OCI-LY1 (cell line): ENCODE measurements at regions not wholly inside any gene's neighbourhood (a gene's known extent, or its start where the extent isn't known, plus 50 kb on each side); places are given as distances from the start of the nearest gene placed in this dataset.

Experiments
- H2AFZ ChIP-seq: fragments of 200-600 bp; sonication (generic), shearing (Covaris generic); 2 replicates; pipeline ENCODE4 v1.6.0; 2014; ENCODE audit warnings: antibody characterized with exemption, mild to moderate bottlenecking, low read length
- H3F3A ChIP-seq: fragments of 200-600 bp; sonication (generic), shearing (Covaris generic); 2 replicates; pipeline ENCODE4 v1.6.0; 2014; ENCODE audit warnings: mild to moderate bottlenecking, antibody characterized with exemption, low read length, moderate library complexity; ENCODE audit not compliant: insufficient read depth
- H3K27ac ChIP-seq: fragments of 200-600 bp; sonication (generic); 2 replicates; pipeline ENCODE4 v1.5.1; 2014; ENCODE audit warnings: low read length, mixed run types, mild to moderate bottlenecking, low read depth; ENCODE audit not compliant: poor library complexity, severe bottlenecking
- H3K27me3 ChIP-seq: fragments of 200-600 bp; sonication (generic); 2 replicates; pipeline ENCODE4 v1.6.0; 2014; ENCODE audit warnings: antibody characterized with exemption, mild to moderate bottlenecking, low read length, moderate library complexity; ENCODE audit not compliant: insufficient read depth
- H3K36me3 ChIP-seq: fragments of 200-600 bp; sonication (generic); 2 replicates; pipeline ENCODE4 v1.6.1; 2014; ENCODE audit warnings: mild to moderate bottlenecking, antibody characterized with exemption, low read length, moderate library complexity, mixed read lengths; ENCODE audit not compliant: insufficient read depth
- H3K4me1 ChIP-seq: fragments of 200-600 bp; sonication (generic); 2 replicates; pipeline ENCODE4 v1.5.1; 2014; ENCODE audit warnings: mild to moderate bottlenecking, low read length, moderate library complexity; ENCODE audit not compliant: insufficient read depth, severe bottlenecking
- H3K4me2 ChIP-seq: fragments of 200-600 bp; sonication (generic), shearing (Covaris generic); 2 replicates; pipeline ENCODE4 v1.6.1; 2014; ENCODE audit warnings: low read length
- H3K4me3 ChIP-seq: fragments of 200-600 bp; sonication (generic); 2 replicates; pipeline ENCODE4 v1.5.1; 2014; ENCODE audit warnings: low read length, low read depth, mild to moderate bottlenecking, mixed read lengths; ENCODE audit not compliant: poor library complexity, severe bottlenecking
- H3K79me2 ChIP-seq: fragments of 200-600 bp; shearing (Covaris generic); 2 replicates; pipeline ENCODE4 v1.6.1; 2016; ENCODE audit warnings: mixed run types, low read length, mixed read lengths; ENCODE audit not compliant: insufficient read depth
- H3K9ac ChIP-seq: fragments of 200-600 bp; sonication (generic), shearing (Covaris generic); 2 replicates; pipeline ENCODE4 v1.6.1; 2014; ENCODE audit warnings: mild to moderate bottlenecking, low read length, mixed read lengths
- H3K9me2 ChIP-seq: fragments of 200-600 bp; sonication (generic), shearing (Covaris generic); 2 replicates; pipeline ENCODE4 v1.6.1; 2014; ENCODE audit warnings: low read depth, mild to moderate bottlenecking, low read length, mixed read lengths
- H3K9me3 ChIP-seq: fragments of 200-600 bp; shearing (Covaris generic); 2 replicates; pipeline ENCODE4 v1.6.1; 2014; ENCODE audit warnings: low read length, mixed read lengths
- H4K20me1 ChIP-seq: fragments of 200-600 bp; sonication (generic), shearing (Covaris generic); 2 replicates; pipeline ENCODE4 v1.6.0; 2016; ENCODE audit warnings: mild to moderate bottlenecking, low read length; ENCODE audit not compliant: insufficient read depth
- CTCF ChIP-seq: fragments of 200-600 bp; sonication (generic), shearing (Covaris generic); IDR thresholded peaks from 2 replicates; pipeline ENCODE4 v1.5.1; 2017; ENCODE audit warnings: mild to moderate bottlenecking, antibody characterized with exemption, low read length, moderate library complexity, mixed read lengths
- EZH2 ChIP-seq: fragments of 200-600 bp; sonication (generic), shearing (Covaris generic); IDR thresholded peaks from 2 replicates; pipeline ENCODE4 v1.8.0; 2017; ENCODE audit warnings: borderline replicate concordance, mixed run types, mild to moderate bottlenecking, antibody characterized with exemption, low read length, moderate library complexity, mixed read lengths

DNA sequence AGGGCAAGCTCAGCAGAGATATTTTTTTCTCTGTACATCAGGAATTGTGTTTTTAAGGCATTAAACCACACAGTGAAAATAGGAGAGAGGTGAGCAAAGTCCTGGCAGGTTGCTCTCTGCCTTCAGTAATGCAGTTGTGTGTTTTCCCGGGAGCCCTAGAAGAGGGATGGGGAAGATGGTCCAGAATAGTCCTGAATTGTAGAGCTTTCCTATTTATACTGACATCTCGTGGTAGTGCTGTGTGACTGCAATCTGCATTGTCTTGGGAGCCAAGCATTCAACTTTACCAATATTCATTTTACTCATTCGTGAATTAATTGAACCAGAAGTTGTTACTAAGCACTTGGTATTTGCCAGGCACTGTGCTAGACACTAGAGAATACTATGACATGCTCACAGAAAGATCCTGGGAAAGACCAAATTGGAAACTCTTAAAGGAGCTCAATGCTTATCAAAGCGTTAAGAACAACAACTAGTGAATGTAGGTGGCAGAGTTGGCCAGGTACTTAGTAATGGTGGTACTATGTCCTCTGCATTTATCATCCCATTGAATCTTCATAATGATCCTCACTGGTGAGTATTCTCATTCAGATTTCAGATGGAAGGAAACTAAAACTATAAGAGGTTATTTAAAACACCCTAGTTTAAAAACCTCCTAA is 214.6 kb downstream of the TRIB2 start:
- Histone ChIP-seq H3K27me3 (no peaks in the 10 kb centered on the region), H2AFZ (no peak overlapping the region), H3K36me3 (no peaks in the 10 kb centered on the region), H3F3A (no peaks in the 10 kb centered on the region), H3K9ac (no peak overlapping the region), H3K4me1 (no peaks in the 10 kb centered on the region), H3K79me2 (no peaks in the 10 kb centered on the region), H3K4me2 (no peak overlapping the region), H4K20me1 (no peaks in the 10 kb centered on the region), H3K9me3 (no peaks in the 10 kb centered on the region), H3K9me2 (no peaks in the 10 kb centered on the region), H3K4me3 (no peak overlapping the region), H3K27ac (no peak overlapping the region)
- TF ChIP-seq EZH2 (no peak), CTCF (peak; percentile 88)

- no peaks in the 10 kb centered on the region for H3K4me1 ChIP-seq
- no peak for TF ChIP-seq CTCF
- TF ChIP-seq EZH2 = no peak
- H3K27ac ChIP-seq = no peak overlapping the region
- no peaks in the 10 kb centered on the region for H3K79me2 ChIP-seq
- no peak overlapping the region for H2AFZ ChIP-seq
- H3K9ac ChIP-seq = no peak overlapping the region
- H3K9me2 ChIP-seq = no peaks in the 10 kb centered on the region
- H3K27me3 ChIP-seq = no peaks in the 10 kb centered on the region
- H3K36me3 ChIP-seq = no peaks in the 10 kb centered on the region
- no peaks in the 10 kb centered on the region for H3K9me3 ChIP-seq
- H3K4me3 ChIP-seq = no peak overlapping the region
- no peaks in the 10 kb centered on the region for H3F3A ChIP-seq
- no peaks in the 10 kb centered on the region for H4K20me1 ChIP-seq
- H3K4me2 ChIP-seq = no peak overlapping the region
These were observed 215.5 kb downstream of the TRIB2 start for GRCh38 chr2:12932192-12932591.

DNA sequence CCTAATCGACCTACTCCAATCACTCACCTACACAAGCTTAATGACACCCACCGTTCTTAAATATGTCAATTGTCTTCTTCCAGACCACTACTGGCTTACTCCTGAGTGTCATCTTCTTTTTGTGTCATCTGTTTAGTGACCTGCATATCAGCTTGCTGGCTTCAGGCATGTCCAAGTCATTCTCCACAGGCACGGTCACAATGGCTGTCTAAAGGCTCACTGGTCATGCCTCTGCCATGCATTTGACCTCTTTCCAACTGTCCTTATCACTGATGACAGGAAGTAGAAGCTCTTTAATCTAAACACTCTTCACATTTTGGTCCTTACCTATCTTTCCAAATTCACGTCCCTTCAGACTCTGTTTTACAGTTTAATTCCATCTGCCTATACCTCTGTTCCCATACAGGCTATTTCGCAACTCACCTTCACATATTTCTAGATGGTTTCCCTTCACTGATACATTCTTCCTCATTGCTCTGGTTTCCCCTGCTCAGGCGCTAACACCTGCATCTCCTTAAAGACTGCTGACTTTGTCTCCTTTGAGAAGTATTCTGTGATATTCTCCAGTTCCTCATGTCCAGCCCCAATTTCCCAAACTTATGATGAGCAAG is 217.5 kb downstream of the TRIB2 start:
- Histone ChIP-seq H2AFZ (no peak overlapping the region), H3F3A (no peaks in the 10 kb centered on the region), H3K4me2 (no peak overlapping the region), H3K9ac (no peak overlapping the region), H3K27me3 (no peaks in the 10 kb centered on the region), H4K20me1 (no peaks in the 10 kb centered on the region), H3K9me2 (no peaks in the 10 kb centered on the region), H3K36me3 (no peaks in the 10 kb centered on the region), H3K4me1 (no peaks in the 10 kb centered on the region), H3K4me3 (no peak overlapping the region), H3K9me3 (no peaks in the 10 kb centered on the region), H3K79me2 (no peaks in the 10 kb centered on the region), H3K27ac (no peak overlapping the region)
- TF ChIP-seq EZH2 = no peak
- no peak for TF ChIP-seq CTCF
